Eye (tissue), 1 donor: ENCODE measurements at regions not wholly inside any gene's neighbourhood (a gene's known extent, or its start where the extent isn't known, plus 50 kb on each side); places are given as distances from the start of the nearest gene placed in this dataset.
"Not testable (repeated sequence)": the region's sequence is repeated elsewhere in the genome, so short reads cannot be mapped to it uniquely, and the experiment has no call there.

ENCODE experiments used
- DNase-seq: peaks from one replicate; pipeline ENCODE4 v3.0.0-alpha.2; 2015

- no peak for DNase-seq
Observed at GRCh38 chr4:7141151-7141834, 51.0 kb upstream of the SORCS2 start.

- no peak for DNase-seq
Observed at GRCh38 chr4:7140692-7141069, 51.7 kb upstream of the SORCS2 start.

- no peak for DNase-seq
Observed at GRCh38 chr4:7140062-7140691, 52.2 kb upstream of the SORCS2 start.

GRCh38 chr4:7139167-7139982, 53.0 kb upstream of the SORCS2 start:
- DNase-seq = no peak

- DNase-seq = no peak
Observed at GRCh38 chr4:7138223-7139166, 53.8 kb upstream of the SORCS2 start.

GRCh38 chr4:7137326-7138200, 54.8 kb upstream of the SORCS2 start:
- no peak for DNase-seq

- DNase-seq = no peak
Observed at GRCh38 chr4:7136351-7136750, 56.0 kb upstream of the SORCS2 start.

GRCh38 chr4:7135389-7135746, 57.0 kb upstream of the SORCS2 start:
- DNase-seq = no peak

- DNase-seq = peak; percentile 72
Observed at GRCh38 chr4:7134737-7135388, 57.5 kb upstream of the SORCS2 start.

GRCh38 chr4:7133818-7134650, 58.3 kb upstream of the SORCS2 start:
- DNase-seq = not testable (repeated sequence)

GRCh38 chr4:7132730-7133582, 59.4 kb upstream of the SORCS2 start:
- DNase-seq = no peak

- no peak for DNase-seq
Observed at GRCh38 chr4:7132249-7132648, 60.1 kb upstream of the SORCS2 start.

GRCh38 chr4:7131498-7132031, 60.8 kb upstream of the SORCS2 start:
- no peak for DNase-seq

GRCh38 chr4:7130621-7131211, 61.6 kb upstream of the SORCS2 start:
- DNase-seq = no peak

GRCh38 chr4:7129871-7130620, 62.2 kb upstream of the GRPEL1 start:
- DNase-seq = no peak

- DNase-seq = no peak
Observed at GRCh38 chr4:7128644-7129043, 60.8 kb upstream of the GRPEL1 start.

GRCh38 chr4:7128234-7128633, 60.4 kb upstream of the GRPEL1 start:
- no peak for DNase-seq

- DNase-seq = no peak
Observed at GRCh38 chr4:7127576-7127975, 59.7 kb upstream of the GRPEL1 start.
